Gastrocnemius medialis (tissue), 4 donors: ENCODE measurements at regions not wholly inside any gene's neighbourhood (a gene's known extent, or its start where the extent isn't known, plus 50 kb on each side); places are given as distances from the start of the nearest gene placed in this dataset.

Experiments used
- POLR2A ChIP-seq, 2 donors: fragments of 450-650 bp; IDR thresholded peaks; one replicate each; pipeline ENCODE4 v1.6.1; 2017; ENCODE audit warnings: antibody characterized with exemption in 2 of 2, mild to moderate bottlenecking in 2 of 2, moderate library complexity in 2 of 2
- TF ChIP-seq, protein P1 (sequence below), 5 experiments: fragments of 450-650 bp in 3 of 5; fragments of 200-600 bp in 2 of 5; sonication (generic) in 2 of 5; IDR thresholded peaks in 4 of 5; conservative IDR thresholded peaks in 1 of 5; 1 replicate in 4 of 5; 2 replicates in 1 of 5; pipeline ENCODE4 v1.5.1; 2016 to 2019; ENCODE audit warnings: antibody characterized with exemption in 5 of 5, mild to moderate bottlenecking in 3 of 5, moderate library complexity in 3 of 5

DNA sequence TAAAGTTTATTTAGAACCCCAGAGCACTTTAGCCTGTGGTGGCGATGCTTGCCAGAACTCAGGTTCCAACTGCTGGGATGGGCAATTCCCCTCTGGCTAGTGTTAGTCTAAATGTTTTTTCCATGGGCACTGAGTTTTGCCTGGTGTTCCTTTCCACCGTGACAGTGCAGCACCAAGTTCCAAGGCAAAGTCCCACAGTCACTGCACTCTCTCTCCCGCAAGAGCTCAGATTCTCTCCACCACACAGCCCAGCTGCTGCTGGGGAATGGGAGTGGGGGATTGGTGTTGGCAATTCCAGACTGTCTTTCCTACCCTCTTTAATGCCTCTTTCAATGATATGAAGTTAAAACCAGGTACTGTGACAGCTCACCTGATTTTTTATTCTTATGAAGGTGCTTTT is 247.6 kb downstream of the ALDH8A1 start:
- no peak for TF ChIP-seq POLR2A (IDR thresholded peaks at IDR 0.05)
- TF ChIP-seq, protein P1, sequence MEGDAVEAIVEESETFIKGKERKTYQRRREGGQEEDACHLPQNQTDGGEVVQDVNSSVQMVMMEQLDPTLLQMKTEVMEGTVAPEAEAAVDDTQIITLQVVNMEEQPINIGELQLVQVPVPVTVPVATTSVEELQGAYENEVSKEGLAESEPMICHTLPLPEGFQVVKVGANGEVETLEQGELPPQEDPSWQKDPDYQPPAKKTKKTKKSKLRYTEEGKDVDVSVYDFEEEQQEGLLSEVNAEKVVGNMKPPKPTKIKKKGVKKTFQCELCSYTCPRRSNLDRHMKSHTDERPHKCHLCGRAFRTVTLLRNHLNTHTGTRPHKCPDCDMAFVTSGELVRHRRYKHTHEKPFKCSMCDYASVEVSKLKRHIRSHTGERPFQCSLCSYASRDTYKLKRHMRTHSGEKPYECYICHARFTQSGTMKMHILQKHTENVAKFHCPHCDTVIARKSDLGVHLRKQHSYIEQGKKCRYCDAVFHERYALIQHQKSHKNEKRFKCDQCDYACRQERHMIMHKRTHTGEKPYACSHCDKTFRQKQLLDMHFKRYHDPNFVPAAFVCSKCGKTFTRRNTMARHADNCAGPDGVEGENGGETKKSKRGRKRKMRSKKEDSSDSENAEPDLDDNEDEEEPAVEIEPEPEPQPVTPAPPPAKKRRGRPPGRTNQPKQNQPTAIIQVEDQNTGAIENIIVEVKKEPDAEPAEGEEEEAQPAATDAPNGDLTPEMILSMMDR (IDR thresholded peaks at IDR 0.05 in 4 of 5, conservative IDR thresholded peaks at IDR 0.05 in 1 of 5): no peak
